ENCODE measurements at regions not wholly inside any gene's neighbourhood (a gene's known extent, or its start where the extent isn't known, plus 50 kb on each side); places are given as distances from the start of the nearest gene placed in this dataset.

DNA sequence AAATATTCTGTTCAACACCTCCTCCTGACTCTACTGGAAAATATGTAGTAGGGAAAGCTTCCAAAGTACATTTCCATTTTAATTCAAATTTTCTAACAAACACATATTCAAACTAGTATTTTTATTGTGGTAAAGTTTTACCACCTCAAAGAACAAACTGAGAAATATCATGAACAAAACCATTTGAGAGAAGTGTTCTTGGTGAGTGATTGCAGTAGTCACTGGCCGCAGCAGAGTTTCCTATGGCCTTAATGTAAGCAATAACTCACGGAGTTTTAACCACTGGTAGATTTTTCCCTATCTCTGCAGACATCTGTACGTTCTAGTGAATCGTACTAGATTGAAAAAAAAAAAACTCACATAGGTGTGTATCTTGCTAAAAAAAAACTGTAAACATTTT, 487.0 kb upstream of the FZD8 start:
- Histone ChIP-seq H3K9me3 (no peaks in the 10 kb centered on the region), H3K27ac (no peak overlapping the region), H3K27me3 (no peaks in the 10 kb centered on the region), H3K4me3 (no peak overlapping the region), H3K4me1 (no peaks in the 10 kb centered on the region), H3K36me3 (no peaks in the 10 kb centered on the region)
- TF ChIP-seq, protein P1, sequence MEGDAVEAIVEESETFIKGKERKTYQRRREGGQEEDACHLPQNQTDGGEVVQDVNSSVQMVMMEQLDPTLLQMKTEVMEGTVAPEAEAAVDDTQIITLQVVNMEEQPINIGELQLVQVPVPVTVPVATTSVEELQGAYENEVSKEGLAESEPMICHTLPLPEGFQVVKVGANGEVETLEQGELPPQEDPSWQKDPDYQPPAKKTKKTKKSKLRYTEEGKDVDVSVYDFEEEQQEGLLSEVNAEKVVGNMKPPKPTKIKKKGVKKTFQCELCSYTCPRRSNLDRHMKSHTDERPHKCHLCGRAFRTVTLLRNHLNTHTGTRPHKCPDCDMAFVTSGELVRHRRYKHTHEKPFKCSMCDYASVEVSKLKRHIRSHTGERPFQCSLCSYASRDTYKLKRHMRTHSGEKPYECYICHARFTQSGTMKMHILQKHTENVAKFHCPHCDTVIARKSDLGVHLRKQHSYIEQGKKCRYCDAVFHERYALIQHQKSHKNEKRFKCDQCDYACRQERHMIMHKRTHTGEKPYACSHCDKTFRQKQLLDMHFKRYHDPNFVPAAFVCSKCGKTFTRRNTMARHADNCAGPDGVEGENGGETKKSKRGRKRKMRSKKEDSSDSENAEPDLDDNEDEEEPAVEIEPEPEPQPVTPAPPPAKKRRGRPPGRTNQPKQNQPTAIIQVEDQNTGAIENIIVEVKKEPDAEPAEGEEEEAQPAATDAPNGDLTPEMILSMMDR (IDR thresholded peaks at IDR 0.05) = no peak
- intact Hi-C loops (cut with DNase I) = no loop called here
- WGBS, 2 donors = 97% methylated on average over 4 of the region's 4 CpGs
- ATAC-seq = no peak
- no peak for DNase-seq

DNA sequence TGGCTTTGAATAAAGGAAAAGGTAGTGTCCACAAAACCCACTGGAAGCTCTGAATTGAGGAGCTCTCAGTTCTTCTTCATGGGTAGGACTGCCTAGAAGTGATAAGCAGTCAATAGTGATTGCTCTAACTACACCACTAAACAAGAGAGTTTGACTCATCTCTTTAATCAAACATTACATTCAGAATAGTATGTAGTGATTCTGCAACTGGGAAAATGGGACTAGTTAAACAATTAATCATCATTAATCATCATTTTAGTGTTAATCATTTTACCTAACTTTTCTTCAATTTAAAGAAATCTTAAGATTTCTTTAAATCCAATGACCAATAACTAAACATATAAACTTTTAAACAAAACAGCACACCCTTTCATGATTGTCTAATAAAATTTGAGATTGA, 484.0 kb upstream of the FZD8 start:
- Histone ChIP-seq H3K4me3 (no peak overlapping the region), H3K36me3 (no peaks in the 10 kb centered on the region), H3K4me1 (no peaks in the 10 kb centered on the region), H3K27ac (no peak overlapping the region), H3K9me3 (no peaks in the 10 kb centered on the region), H3K27me3 (no peaks in the 10 kb centered on the region)
- no peak for DNase-seq
- TF ChIP-seq, protein P1 (IDR thresholded peaks at IDR 0.05) = no peak
- ATAC-seq = no peak
- intact Hi-C loops (cut with DNase I) = no loop called here

DNA sequence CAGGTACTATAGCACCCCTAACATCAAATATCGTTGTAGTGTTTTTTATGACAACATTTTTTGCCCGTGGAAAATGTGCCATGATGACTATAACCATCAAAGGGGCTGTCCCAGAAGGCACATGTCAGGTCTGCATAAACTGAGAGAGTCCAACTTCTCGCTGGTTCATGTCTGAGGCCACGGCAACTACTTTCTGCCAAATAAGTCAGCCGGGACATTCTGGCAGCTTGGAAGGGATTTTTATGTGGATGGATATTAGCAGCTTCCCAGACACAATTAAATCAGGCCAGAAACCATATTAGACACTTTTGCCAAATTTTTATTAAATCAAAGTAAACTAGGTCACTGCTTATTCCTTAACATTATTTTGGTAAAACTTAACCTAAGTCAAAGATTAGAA, 477.4 kb upstream of the FZD8 start:
- 69 to 73% methylated on average over 5 of the region's 5 CpGs for WGBS, 2 donors
- intact Hi-C loops (cut with DNase I) = loop anchor here in 1 of 10 donors (5.0 kb wide), 1 partner anchor 537 kb away; no protein-coding TSS in a partner anchor
- Histone ChIP-seq H3K36me3 (no peaks in the 10 kb centered on the region), H3K9me3 (no peaks in the 10 kb centered on the region), H3K27me3 (no peaks in the 10 kb centered on the region), H3K4me1 (peaks cover 0 to 52% (median 22%) of the 10 kb centered on the region in 9 donors), H3K4me3 (no peak overlapping the region), H3K27ac (no peak overlapping the region)
- TF ChIP-seq, protein P1 (IDR thresholded peaks at IDR 0.05) = no peak
- peak in 2 of 8 donors; percentile 35 to 44 for ATAC-seq
- peak in 1 of 2 donors; percentile 15 for DNase-seq

DNA sequence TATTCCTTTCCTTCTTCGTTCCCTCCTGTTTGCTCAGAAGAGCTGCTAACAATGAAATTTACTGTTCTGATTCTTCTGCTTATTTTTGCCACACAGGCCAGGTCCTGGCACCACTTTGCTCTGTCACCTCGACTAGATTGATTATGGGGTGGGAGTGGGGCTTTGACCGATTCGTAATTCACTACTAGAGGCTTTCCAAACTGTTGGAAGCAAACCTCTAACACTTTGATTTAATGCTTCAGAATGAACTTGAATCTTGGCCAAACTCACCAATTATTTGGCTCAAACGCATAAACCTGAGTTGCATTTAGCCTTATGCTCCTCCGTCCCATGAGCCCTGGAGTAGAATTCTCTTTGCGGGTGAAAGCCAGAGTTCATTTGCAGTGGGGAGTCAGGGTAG, 476.2 kb upstream of the FZD8 start:
- Histone ChIP-seq H3K4me3 (no peak overlapping the region), H3K36me3 (no peaks in the 10 kb centered on the region), H3K9me3 (no peaks in the 10 kb centered on the region), H3K27ac (no peak overlapping the region), H3K4me1 (peaks cover 0 to 52% (median 24%) of the 10 kb centered on the region in 9 donors), H3K27me3 (no peaks in the 10 kb centered on the region)
- no peak for DNase-seq
- intact Hi-C loops (cut with DNase I) = loop anchor here in 1 of 10 donors (5.0 kb wide), 1 partner anchor 536 kb away; no protein-coding TSS in a partner anchor
- no peak for ATAC-seq
- 78 to 83% methylated on average over 7 of the region's 7 CpGs for WGBS, 2 donors
- TF ChIP-seq, protein P1 (IDR thresholded peaks at IDR 0.05) = no peak

Measured in heart right ventricle (tissue), 16 donors.